MM.1S (cell line): ENCODE measurements at regions not wholly inside any gene's neighbourhood (a gene's known extent, or its start where the extent isn't known, plus 50 kb on each side); places are given as distances from the start of the nearest gene placed in this dataset.

Experiments used
- DNase-seq: peaks from one replicate; pipeline ENCODE4 v3.0.0-alpha.2; 2015
- H2AFZ ChIP-seq: fragments of 300-600 bp; sonication (generic); 2 replicates; pipeline ENCODE4 v1.6.0; 2016; ENCODE audit warnings: antibody characterized with exemption, low read length
- H3F3A ChIP-seq: fragments of 300-600 bp; sonication (generic); 2 replicates; pipeline ENCODE4 v1.6.1; 2016; ENCODE audit warnings: mild to moderate bottlenecking, antibody characterized with exemption, low read length, moderate library complexity, mixed read lengths; ENCODE audit not compliant: insufficient read depth
- H3K27ac ChIP-seq: fragments of 300-600 bp; sonication (generic); 2 replicates; pipeline ENCODE4 v1.5.1; 2016; ENCODE audit warnings: mild to moderate bottlenecking, low read length
- H3K27me3 ChIP-seq: fragments of 300-600 bp; sonication (generic); replicated peaks from 2 replicates; pipeline ENCODE4 v1.6.0; 2016; ENCODE audit warnings: low read length; ENCODE audit not compliant: insufficient read depth
- H3K36me3 ChIP-seq: fragments of 300-600 bp; sonication (generic); replicated peaks from 2 replicates; pipeline ENCODE4 v1.6.1; 2016; ENCODE audit warnings: mild to moderate bottlenecking, low read length, mixed read lengths; ENCODE audit not compliant: insufficient read depth
- H3K4me1 ChIP-seq: fragments of 300-600 bp; sonication (generic); 2 replicates; pipeline ENCODE4 v1.6.1; 2016; ENCODE audit warnings: low read length, mixed read lengths
- H3K4me2 ChIP-seq: fragments of 300-600 bp; sonication (generic); 2 replicates; pipeline ENCODE4 v1.6.0; 2016; ENCODE audit warnings: low read depth, low read length
- H3K4me3 ChIP-seq: fragments of 300-600 bp; sonication (generic); 2 replicates; pipeline ENCODE4 v1.5.1; 2016; ENCODE audit warnings: low read length, mixed read lengths
- H3K79me2 ChIP-seq: fragments of 300-600 bp; sonication (generic); 2 replicates; pipeline ENCODE4 v1.6.1; 2016; ENCODE audit warnings: mixed run types, low read length, mixed read lengths
- H3K9ac ChIP-seq: fragments of 300-600 bp; sonication (generic); 2 replicates; pipeline ENCODE4 v1.6.1; 2016; ENCODE audit warnings: low read length, mixed read lengths
- H3K9me2 ChIP-seq: fragments of 300-600 bp; sonication (generic); replicated peaks from 2 replicates; pipeline ENCODE4 v1.6.1; 2016; ENCODE audit warnings: mild to moderate bottlenecking, low read length, mixed read lengths; ENCODE audit not compliant: insufficient read depth
- H3K9me3 ChIP-seq: fragments of 300-600 bp; sonication (generic); replicated peaks from 2 replicates; pipeline ENCODE4 v1.6.1; 2016; ENCODE audit warnings: mild to moderate bottlenecking, low read length, mixed read lengths; ENCODE audit not compliant: insufficient read depth
- H4K20me1 ChIP-seq: fragments of 300-600 bp; sonication (generic); 2 replicates; pipeline ENCODE4 v1.6.1; 2016; ENCODE audit warnings: mild to moderate bottlenecking, low read length, moderate library complexity, mixed read lengths; ENCODE audit not compliant: insufficient read depth
- CTCF ChIP-seq: fragments of 300-600 bp; sonication (generic); IDR thresholded peaks from 2 replicates; pipeline ENCODE4 v1.5.1; 2016; ENCODE audit warnings: antibody characterized with exemption, low read length, mixed read lengths
- EZH2 ChIP-seq: fragments of 300-600 bp; sonication (generic); optimal IDR thresholded peaks from 2 replicates; pipeline ENCODE3; 2017; ENCODE audit warnings: low read depth, mild to moderate bottlenecking, antibody characterized with exemption, low read length, mixed read lengths
- EZH2phosphoT487 ChIP-seq: fragments of 300-600 bp; sonication (generic); IDR thresholded peaks from 2 replicates; pipeline ENCODE4 v1.6.1; 2018; ENCODE audit warnings: antibody characterized with exemption, low read length

- Histone ChIP-seq H3K9ac (no peak overlapping the region), H3K4me3 (no peak overlapping the region), H3K9me2 (no peaks in the 10 kb centered on the region), H3K9me3 (no peaks in the 10 kb centered on the region), H3K27me3 (no peaks in the 10 kb centered on the region), H2AFZ (no peak overlapping the region), H3K27ac (no peak overlapping the region), H3K4me1 (no peaks in the 10 kb centered on the region), H3K79me2 (no peaks in the 10 kb centered on the region), H3K4me2 (no peak overlapping the region), H3F3A (no peaks in the 10 kb centered on the region), H3K36me3 (no peaks in the 10 kb centered on the region), H4K20me1 (no peaks in the 10 kb centered on the region)
- DNase-seq, result no peak
- no peak for TF ChIP-seq CTCF
- no peak for TF ChIP-seq EZH2phosphoT487
- no peak for TF ChIP-seq EZH2
These were observed 229.7 kb upstream of the CDH5 start for GRCh38 chr16:66136841-66137240.

- H4K20me1 ChIP-seq, result no peaks in the 10 kb centered on the region
- no peaks in the 10 kb centered on the region for H3K79me2 ChIP-seq
- DNase-seq, result no peak
- H3K9me3 ChIP-seq, result no peaks in the 10 kb centered on the region
- no peak overlapping the region for H2AFZ ChIP-seq
- H3K4me3 ChIP-seq, result no peak overlapping the region
- H3K4me2 ChIP-seq, result no peak overlapping the region
- no peak for TF ChIP-seq EZH2phosphoT487
- no peaks in the 10 kb centered on the region for H3K9me2 ChIP-seq
- H3K36me3 ChIP-seq, result no peaks in the 10 kb centered on the region
- H3K4me1 ChIP-seq, result no peaks in the 10 kb centered on the region
- no peak overlapping the region for H3K9ac ChIP-seq
- H3F3A ChIP-seq, result no peaks in the 10 kb centered on the region
- H3K27me3 ChIP-seq, result no peaks in the 10 kb centered on the region
- H3K27ac ChIP-seq, result no peak overlapping the region
These were observed 230.7 kb upstream of the CDH5 start for GRCh38 chr16:66135838-66136237.

GRCh38 chr16:66135421-66135831 lies 231.1 kb upstream of the CDH5 start:
- H4K20me1 ChIP-seq, result no peaks in the 10 kb centered on the region
- H3K9me3 ChIP-seq, result no peaks in the 10 kb centered on the region
- no peaks in the 10 kb centered on the region for H3K4me1 ChIP-seq
- no peaks in the 10 kb centered on the region for H3K27me3 ChIP-seq
- no peaks in the 10 kb centered on the region for H3K79me2 ChIP-seq
- H3F3A ChIP-seq, result no peaks in the 10 kb centered on the region
- no peak for TF ChIP-seq CTCF
- no peak for TF ChIP-seq EZH2
- TF ChIP-seq EZH2phosphoT487, result no peak
- no peak overlapping the region for H2AFZ ChIP-seq
- no peak overlapping the region for H3K4me2 ChIP-seq
- no peak overlapping the region for H3K4me3 ChIP-seq
- H3K9ac ChIP-seq, result no peak overlapping the region
- no peak overlapping the region for H3K27ac ChIP-seq
- no peak for DNase-seq
- H3K36me3 ChIP-seq, result no peaks in the 10 kb centered on the region
- no peaks in the 10 kb centered on the region for H3K9me2 ChIP-seq

- Histone ChIP-seq H2AFZ (no peak overlapping the region), H3K4me2 (no peak overlapping the region)
These were observed 231.6 kb upstream of the CDH5 start for GRCh38 chr16:66134875-66135274.

More at GRCh38 chr16:66134875-66135274, 231.6 kb upstream of the CDH5 start:
- no peaks in the 10 kb centered on the region for H3K4me1 ChIP-seq
- H4K20me1 ChIP-seq, result no peaks in the 10 kb centered on the region
- no peaks in the 10 kb centered on the region; the same call in 1 of the 2 replicates for H3K27me3 ChIP-seq
- H3K79me2 ChIP-seq, result no peaks in the 10 kb centered on the region
- H3K36me3 ChIP-seq, result no peaks in the 10 kb centered on the region
- TF ChIP-seq EZH2phosphoT487 (no peak), CTCF (no peak), EZH2 (no peak)
- DNase-seq, result no peak
- H3K9me2 ChIP-seq, result no peaks in the 10 kb centered on the region
- no peak overlapping the region for H3K4me3 ChIP-seq
- H3K9me3 ChIP-seq, result no peaks in the 10 kb centered on the region
- H3K27ac ChIP-seq, result no peak overlapping the region
- no peak overlapping the region for H3K9ac ChIP-seq
- no peaks in the 10 kb centered on the region for H3F3A ChIP-seq
